Activated CD4-positive, alpha-beta T cell treated with anti-CD3 and anti-CD28 coated beads, Interleukin-2, amount 10 ng/mL, durations not matched to agents 7 days and 5 days (primary cell): ENCODE measurements at regions not wholly inside any gene's neighbourhood (a gene's known extent, or its start where the extent isn't known, plus 50 kb on each side); places are given as distances from the start of the nearest gene placed in this dataset.

Experiments
- CTCF ChIA-PET: fragments of 350-600 bp; sonication (Branson Sonifier 250); formaldehyde crosslinking; loops from one replicate; lab custom pipeline; 2021; ENCODE audit warnings: antibody characterized with exemption; lab: Charles Lee
- POLR2A ChIA-PET: fragments of 350-600 bp; sonication (Branson Sonifier 250); formaldehyde crosslinking; loops from one replicate; lab custom pipeline; 2021; ENCODE audit warnings: antibody characterized with exemption; lab: Charles Lee
- DNase-seq: peaks from one replicate; pipeline ENCODE4 v3.0.0-alpha.2; 2020
- H3K27ac Mint-ChIP-seq: one replicate; pipeline ENCODE4 v1.8.0; 2021; ENCODE audit warnings: mild to moderate bottlenecking, moderate library complexity, mixed read lengths
- H3K27me3 Mint-ChIP-seq: one replicate; pipeline ENCODE4 v1.8.0; 2021; ENCODE audit warnings: mixed read lengths
- H3K36me3 Mint-ChIP-seq: one replicate; pipeline ENCODE4 v1.8.0; 2021; ENCODE audit warnings: low read depth, mixed read lengths
- H3K4me1 Mint-ChIP-seq: one replicate; pipeline ENCODE4 v1.8.0; 2021; ENCODE audit warnings: mixed read lengths
- H3K4me3 Mint-ChIP-seq: one replicate; pipeline ENCODE4 v1.8.0; 2021; ENCODE audit warnings: mild to moderate bottlenecking, moderate library complexity, mixed read lengths
- H3K9me3 Mint-ChIP-seq: one replicate; pipeline ENCODE4 v1.8.0; 2021; ENCODE audit warnings: mixed read lengths

DNA sequence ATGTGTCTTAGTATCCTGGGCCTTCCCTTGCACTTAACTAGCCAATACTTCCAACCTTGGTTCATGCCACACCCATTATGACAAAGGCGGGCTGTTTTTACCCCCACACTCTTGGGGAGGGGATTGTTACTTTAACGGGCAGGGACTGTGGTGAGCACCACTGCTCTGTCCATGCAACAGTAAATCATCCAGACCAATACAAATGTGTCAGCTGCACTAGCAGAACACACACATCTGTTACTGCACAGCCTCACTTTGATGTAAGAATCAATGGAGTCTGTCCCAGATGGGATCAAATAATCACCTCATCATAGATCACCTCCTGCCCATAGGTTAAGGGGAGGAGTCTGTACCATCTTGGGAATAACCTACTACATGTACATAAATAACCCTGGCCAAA, 58.1 kb downstream of the NPAP1 start:
- H3K4me3 Mint-ChIP-seq, result no peak overlapping the region
- no peak for DNase-seq
- no peak overlapping the region for H3K27ac Mint-ChIP-seq
- no peaks in the 10 kb centered on the region for H3K36me3 Mint-ChIP-seq
- H3K27me3 Mint-ChIP-seq, result no peaks in the 10 kb centered on the region
- POLR2A ChIA-PET, result no interaction called here
- CTCF ChIA-PET, result no interaction called here
- H3K4me1 Mint-ChIP-seq, result no peaks in the 10 kb centered on the region
- H3K9me3 Mint-ChIP-seq, result peaks cover 14% of the 10 kb centered on the region

DNA sequence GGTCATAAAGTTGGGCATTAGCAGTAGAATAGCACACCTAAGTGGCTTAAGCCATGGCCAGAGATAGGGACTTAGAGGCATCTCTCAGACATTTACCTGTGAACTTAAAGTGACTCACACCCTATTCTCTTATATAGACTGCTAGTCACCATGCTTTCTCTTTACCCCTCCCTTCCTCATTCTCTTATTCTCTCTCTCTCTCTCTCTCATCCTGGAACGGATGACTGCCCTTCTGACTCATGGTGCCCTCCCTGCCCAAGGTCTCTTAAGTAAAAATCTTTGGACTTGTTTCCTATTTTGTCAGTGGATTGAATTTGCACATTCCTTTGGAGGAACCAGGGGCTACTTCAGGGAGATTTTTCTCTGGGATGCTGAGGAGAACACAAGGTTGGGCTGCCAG, 58.8 kb downstream of the NPAP1 start:
- POLR2A ChIA-PET, result no interaction called here

DNA sequence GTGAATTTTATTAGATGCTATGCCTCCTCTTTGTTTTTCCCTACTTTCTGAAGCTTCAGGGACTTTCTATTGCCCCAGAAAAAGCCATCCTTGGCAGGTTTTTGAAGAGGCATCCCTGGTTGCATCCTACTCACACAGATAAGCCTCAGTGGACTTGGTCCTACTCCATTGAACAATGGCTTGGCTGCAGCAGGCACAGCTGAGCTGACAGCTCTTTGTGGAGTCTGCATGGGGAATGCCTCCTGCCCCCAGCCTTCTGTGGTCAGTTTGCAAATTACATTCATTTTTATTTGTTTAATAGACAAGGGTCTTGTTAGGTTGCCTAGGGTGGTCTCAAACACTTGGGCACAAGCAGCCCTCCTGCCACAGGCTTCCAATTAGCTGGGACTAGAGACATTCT, 69.7 kb downstream of the NPAP1 start:
- no peak for DNase-seq
- Mint-ChIP-seq H3K36me3 (no peaks in the 10 kb centered on the region), H3K4me1 (no peaks in the 10 kb centered on the region), H3K27ac (no peak overlapping the region), H3K9me3 (peaks cover 23% of the 10 kb centered on the region), H3K27me3 (no peaks in the 10 kb centered on the region), H3K4me3 (no peak overlapping the region)
- ChIA-PET CTCF (no interaction called here), POLR2A (no interaction called here)

More for the DNA sequence above, 58.8 kb downstream of the NPAP1 start:
- no peaks in the 10 kb centered on the region for H3K27me3 Mint-ChIP-seq
- H3K4me3 Mint-ChIP-seq, result no peak overlapping the region
- no peak overlapping the region for H3K27ac Mint-ChIP-seq
- peaks cover 14% of the 10 kb centered on the region for H3K9me3 Mint-ChIP-seq
- CTCF ChIA-PET, result no interaction called here
- no peaks in the 10 kb centered on the region for H3K4me1 Mint-ChIP-seq
- no peak for DNase-seq
- no peaks in the 10 kb centered on the region for H3K36me3 Mint-ChIP-seq

DNA sequence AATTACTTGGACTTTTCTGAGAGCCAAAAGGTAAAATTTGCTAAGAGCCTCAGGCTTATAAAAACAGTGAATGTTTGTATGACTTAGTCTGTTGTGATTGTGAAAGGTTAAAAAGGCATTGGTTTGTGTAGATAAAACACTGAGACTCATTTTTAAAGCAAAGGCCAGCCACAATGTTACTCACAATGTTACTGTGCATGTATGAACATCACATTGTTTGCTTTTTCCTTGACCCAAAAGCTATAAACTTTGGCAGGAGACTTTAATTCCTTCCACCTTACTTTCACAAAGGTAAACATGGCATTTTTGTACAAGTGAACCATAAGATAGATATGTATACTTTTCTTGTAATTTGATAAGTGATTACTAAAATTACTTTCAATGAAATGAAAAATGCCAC, 70.5 kb downstream of the NPAP1 start:
- ChIA-PET POLR2A (no interaction called here), CTCF (no interaction called here)
- Mint-ChIP-seq H3K27me3 (no peaks in the 10 kb centered on the region), H3K27ac (no peak overlapping the region), H3K4me1 (no peaks in the 10 kb centered on the region), H3K36me3 (no peaks in the 10 kb centered on the region), H3K4me3 (no peak overlapping the region), H3K9me3 (peaks cover 21% of the 10 kb centered on the region)
- no peak for DNase-seq

DNA sequence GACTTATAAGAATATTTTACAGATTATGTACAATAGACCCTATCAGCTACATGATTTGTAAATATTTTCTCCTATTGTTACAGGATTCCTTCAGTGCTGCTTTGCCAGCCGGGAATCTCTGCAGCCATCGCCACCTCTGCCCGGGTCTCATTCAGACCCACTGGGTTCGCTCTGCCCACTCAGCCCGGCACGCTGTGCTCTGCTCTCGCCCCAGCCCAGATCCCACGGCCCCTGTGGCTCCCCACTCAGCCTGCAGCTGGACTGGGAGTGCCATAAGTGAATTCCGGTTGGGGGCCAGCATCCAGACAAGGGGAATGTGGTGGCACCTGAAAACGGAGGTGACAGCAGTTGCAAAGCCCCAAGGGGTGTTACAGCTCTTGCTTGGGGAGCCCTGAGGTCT, 71.8 kb downstream of the NPAP1 start:
- Mint-ChIP-seq H3K27ac (no peak overlapping the region), H3K27me3 (no peaks in the 10 kb centered on the region), H3K36me3 (no peaks in the 10 kb centered on the region), H3K4me3 (no peak overlapping the region), H3K4me1 (no peaks in the 10 kb centered on the region), H3K9me3 (peaks cover 9% of the 10 kb centered on the region)
- DNase-seq, result no peak
- CTCF ChIA-PET, result no interaction called here
- POLR2A ChIA-PET, result no interaction called here

DNA sequence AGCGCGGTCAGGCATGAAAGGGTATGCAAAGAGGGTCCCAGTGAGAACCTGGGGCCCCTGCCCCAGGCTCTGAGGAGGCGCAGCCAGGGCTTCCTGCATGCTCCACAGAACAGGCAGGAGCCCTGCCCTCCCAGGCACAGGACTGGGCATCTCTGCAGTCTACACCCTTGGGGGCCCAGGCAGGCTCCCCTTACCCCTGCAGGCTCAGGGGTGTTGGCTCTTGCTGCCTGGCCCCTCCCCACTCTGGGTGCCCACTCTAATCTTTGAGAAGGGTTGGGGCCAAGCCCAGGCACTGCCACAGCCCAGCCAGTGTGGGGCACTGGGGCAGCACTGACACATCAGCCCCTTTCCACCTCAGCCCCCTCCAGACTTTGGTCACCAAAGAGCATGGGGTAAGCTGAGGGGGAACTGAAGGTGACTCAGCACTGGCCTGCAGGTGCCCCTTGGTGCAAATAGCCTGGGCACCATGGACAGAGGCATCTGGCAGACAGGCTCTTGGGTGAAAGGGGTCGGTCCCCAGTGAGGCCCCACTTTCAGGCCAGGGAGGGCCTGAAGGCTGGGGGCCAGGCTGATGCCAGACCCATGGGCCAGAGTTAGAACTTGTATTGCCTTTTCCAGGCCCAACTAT, 73.4 kb downstream of the NPAP1 start:
- Mint-ChIP-seq H3K4me1 (no peaks in the 10 kb centered on the region), H3K27ac (no peak overlapping the region), H3K9me3 (peaks cover 9% of the 10 kb centered on the region), H3K4me3 (no peak overlapping the region), H3K36me3 (no peaks in the 10 kb centered on the region), H3K27me3 (no peaks in the 10 kb centered on the region)
- DNase-seq, result no peak
- ChIA-PET POLR2A (no interaction called here), CTCF (no interaction called here)

DNA sequence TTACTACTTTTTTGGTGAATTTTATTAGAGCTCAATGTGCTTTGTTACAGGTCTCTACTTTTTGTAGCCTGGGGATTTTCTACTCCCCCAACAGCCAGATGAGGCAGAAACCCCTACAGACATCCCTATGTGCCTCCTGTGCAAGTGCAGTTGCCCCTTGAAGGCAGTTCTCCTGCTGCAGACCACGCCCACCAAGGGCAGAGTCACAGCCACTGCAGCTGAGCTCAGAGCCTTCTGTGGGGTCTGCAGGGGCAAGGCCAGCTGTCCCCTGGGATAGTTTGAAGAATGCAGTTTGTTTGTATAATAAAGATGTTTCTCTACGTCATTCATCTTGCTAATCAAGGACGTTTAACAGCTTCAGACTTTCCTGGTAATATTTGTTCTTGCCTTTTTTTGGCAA, 76.8 kb downstream of the NPAP1 start:
- H3K4me1 Mint-ChIP-seq, result no peaks in the 10 kb centered on the region
- H3K27me3 Mint-ChIP-seq, result no peaks in the 10 kb centered on the region
- CTCF ChIA-PET, result no interaction called here
- H3K9me3 Mint-ChIP-seq, result peaks cover 12% of the 10 kb centered on the region
- no peak overlapping the region for H3K4me3 Mint-ChIP-seq
- POLR2A ChIA-PET, result no interaction called here
- no peaks in the 10 kb centered on the region for H3K36me3 Mint-ChIP-seq
- no peak for DNase-seq
- H3K27ac Mint-ChIP-seq, result no peak overlapping the region

DNA sequence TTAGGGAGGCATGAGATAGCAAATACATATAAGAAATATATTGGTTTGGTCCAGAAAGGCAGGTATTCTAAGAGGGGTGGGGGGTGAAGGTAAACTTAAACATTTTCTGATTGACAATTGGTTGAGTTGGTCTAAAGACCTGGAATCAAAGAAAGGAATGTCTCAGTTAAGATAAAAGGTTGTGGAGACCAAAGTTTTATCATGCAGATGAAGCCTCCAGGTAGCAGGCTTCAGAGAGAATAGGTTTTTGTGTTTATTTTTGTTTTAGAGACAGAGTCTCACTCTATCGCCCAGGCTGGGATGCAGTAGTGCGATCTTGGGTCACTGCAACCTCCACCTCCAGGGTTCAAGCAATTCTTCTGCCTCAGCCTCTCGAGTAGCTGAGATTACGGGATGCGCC, 80.5 kb downstream of the NPAP1 start:
- H3K27ac Mint-ChIP-seq, result no peak overlapping the region
- POLR2A ChIA-PET, result no interaction called here

DNA sequence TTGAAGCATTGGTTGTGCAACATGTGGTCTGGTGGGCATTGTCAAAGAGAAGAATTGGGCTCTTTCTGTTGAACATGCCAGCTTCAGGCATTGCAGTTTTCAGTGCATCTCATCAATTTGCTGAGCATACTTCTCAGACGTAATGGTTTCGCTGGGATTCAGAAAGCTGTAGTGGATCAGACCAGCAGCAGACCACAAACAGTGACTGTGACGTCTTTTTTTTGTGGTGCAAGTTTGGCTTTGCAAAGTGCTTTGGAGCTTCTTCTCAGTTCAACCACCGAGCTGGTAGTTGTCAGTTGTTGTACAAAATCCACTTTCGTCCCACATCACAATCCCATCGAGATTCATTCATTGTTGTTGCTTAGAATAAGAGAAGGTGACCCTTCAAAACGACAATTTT, 84.5 kb downstream of the NPAP1 start:
- no peak overlapping the region for H3K4me3 Mint-ChIP-seq
- ChIA-PET POLR2A (no interaction called here), CTCF (no interaction called here)
- H3K4me1 Mint-ChIP-seq, result no peaks in the 10 kb centered on the region
- no peaks in the 10 kb centered on the region for H3K27me3 Mint-ChIP-seq
- H3K27ac Mint-ChIP-seq, result no peak overlapping the region
- peaks cover 14% of the 10 kb centered on the region for H3K9me3 Mint-ChIP-seq
- H3K36me3 Mint-ChIP-seq, result no peaks in the 10 kb centered on the region
- DNase-seq, result no peak

More for the DNA sequence above, 80.5 kb downstream of the NPAP1 start:
- Mint-ChIP-seq H3K4me1 (no peaks in the 10 kb centered on the region), H3K4me3 (no peak overlapping the region), H3K36me3 (no peaks in the 10 kb centered on the region), H3K9me3 (peaks cover 8% of the 10 kb centered on the region), H3K27me3 (no peaks in the 10 kb centered on the region)
- no peak for DNase-seq
- CTCF ChIA-PET, result no interaction called here

DNA sequence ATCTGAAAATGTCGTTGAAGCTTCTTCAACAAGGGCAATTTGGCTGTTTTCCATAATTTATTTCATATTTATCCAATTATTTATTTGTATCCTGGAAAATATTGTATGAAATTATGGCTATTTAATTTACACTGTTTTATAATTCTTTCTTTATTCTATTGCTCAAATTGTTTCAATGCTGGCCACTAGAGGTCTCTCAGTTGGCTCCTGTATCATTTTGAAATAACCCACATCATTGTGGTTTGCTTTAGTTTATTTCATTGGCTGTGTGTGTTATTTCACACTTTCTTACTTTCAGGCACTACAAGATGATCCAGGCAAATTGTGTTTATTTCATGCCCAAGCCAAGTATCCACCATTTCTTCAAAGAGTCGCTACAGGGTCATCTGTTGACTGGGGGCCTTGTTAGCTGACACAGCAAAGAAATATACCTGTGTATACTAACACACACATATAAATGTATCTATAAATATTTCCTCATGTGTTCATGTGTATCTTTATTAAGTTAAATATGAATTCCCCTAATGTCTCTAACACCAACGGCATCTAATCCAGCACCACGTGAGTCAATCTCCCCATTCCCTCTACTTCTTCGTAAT, 86.2 kb downstream of the NPAP1 start:
- DNase-seq, result no peak
- H3K36me3 Mint-ChIP-seq, result no peaks in the 10 kb centered on the region
- no peak overlapping the region for H3K27ac Mint-ChIP-seq
- H3K4me3 Mint-ChIP-seq, result no peak overlapping the region
- H3K9me3 Mint-ChIP-seq, result peaks cover 9% of the 10 kb centered on the region
- no peaks in the 10 kb centered on the region for H3K27me3 Mint-ChIP-seq
- ChIA-PET POLR2A (no interaction called here), CTCF (no interaction called here)
- no peaks in the 10 kb centered on the region for H3K4me1 Mint-ChIP-seq

DNA sequence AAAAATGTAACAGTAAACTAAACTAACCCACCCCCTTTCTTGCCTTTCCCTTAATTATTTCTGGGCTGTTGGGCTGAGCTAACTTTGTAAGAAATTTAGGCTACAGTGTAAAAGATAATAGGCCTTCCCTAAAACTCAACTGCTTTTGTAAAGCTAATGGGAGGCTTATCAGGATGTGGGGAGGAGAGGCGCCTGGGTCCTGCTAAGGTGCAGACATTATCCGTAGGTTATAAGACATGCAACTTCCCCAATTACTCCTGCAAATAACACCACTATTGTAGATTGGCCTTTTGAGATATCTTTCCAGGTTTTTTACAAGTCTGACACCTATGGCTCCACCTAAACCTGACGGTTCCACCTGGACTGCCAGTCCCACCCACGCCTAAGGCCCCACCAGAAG, 88.3 kb downstream of the NPAP1 start:
- no peak overlapping the region for H3K27ac Mint-ChIP-seq
- no peaks in the 10 kb centered on the region for H3K36me3 Mint-ChIP-seq
- peaks cover 6% of the 10 kb centered on the region for H3K9me3 Mint-ChIP-seq
- POLR2A ChIA-PET, result no interaction called here
- CTCF ChIA-PET, result no interaction called here
- H3K4me3 Mint-ChIP-seq, result no peak overlapping the region
- no peaks in the 10 kb centered on the region for H3K27me3 Mint-ChIP-seq
- no peak for DNase-seq
- H3K4me1 Mint-ChIP-seq, result no peaks in the 10 kb centered on the region

DNA sequence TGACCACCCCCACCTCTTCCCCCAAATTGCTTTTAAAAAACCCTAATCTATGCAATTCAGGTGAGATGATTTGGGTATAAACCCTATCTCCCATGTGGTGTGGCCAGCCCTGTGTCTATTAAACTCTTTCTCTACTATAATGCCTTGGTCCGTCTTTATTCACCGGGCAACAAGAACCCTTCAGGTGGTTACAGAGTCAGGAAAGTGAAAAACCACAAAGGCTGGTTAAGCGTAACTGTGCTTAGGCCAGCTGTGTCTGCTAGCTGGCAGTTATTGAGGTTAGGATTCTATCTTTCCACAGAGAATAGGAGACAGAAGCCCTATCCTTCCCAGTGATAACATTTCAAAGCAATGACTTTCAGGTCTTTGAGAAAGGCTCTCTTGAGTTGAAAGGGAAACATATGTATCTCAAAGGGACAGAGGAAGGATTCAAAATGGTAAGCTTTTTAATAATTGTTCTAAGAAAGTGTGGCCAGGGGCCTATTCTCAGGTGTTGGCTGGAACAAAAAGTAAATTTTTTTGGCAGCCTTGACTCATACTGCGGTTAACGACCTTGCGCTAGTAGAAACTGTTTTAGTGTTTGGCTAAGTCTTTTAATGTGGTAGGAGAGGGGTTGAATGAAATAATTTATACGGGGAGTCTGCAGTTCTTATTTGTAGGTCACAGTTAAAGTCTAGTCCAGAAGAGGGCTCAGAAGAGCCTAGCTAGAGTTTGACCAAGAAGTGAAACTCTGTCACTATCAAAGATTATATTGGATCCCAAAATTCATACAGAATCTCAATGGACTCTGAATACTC, 89.0 kb downstream of the NPAP1 start:
- Mint-ChIP-seq H3K27me3 (no peaks in the 10 kb centered on the region), H3K36me3 (no peaks in the 10 kb centered on the region), H3K4me1 (no peaks in the 10 kb centered on the region), H3K4me3 (no peak overlapping the region), H3K9me3 (peaks cover 6% of the 10 kb centered on the region), H3K27ac (no peak overlapping the region)
- POLR2A ChIA-PET, result no interaction called here
- CTCF ChIA-PET, result no interaction called here
- DNase-seq, result no peak

DNA sequence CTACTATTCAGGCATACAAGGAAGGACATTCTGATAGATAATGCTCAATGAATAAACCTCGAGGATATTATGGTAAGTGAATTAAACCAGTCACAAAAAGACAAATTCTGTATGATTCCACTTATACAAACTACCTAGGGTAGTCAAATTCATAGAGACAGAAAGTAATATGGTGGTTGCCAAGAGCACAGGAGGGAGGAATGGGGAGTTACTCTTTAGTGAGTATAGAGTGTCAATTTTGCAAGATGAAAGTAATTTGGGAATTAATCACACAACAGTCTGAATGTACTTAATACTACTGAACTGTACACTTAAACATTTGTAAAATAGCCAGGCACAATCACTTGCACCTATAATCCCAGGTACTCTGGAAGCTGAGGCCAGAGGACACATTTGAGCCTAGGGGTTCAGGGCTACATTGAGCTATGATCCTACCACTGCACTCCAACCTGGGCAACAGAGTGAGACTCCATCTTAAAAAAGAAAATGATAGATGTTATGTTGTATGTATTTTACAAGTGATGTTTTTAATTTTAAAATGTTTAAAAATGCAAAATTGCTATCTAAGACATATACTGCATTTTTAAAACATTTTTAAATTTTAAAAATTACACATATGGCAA, 91.0 kb downstream of the NPAP1 start:
- POLR2A ChIA-PET, result no interaction called here
- H3K27me3 Mint-ChIP-seq, result no peaks in the 10 kb centered on the region

More for the DNA sequence above, 91.0 kb downstream of the NPAP1 start:
- Mint-ChIP-seq H3K9me3 (peaks cover 6% of the 10 kb centered on the region), H3K4me1 (no peaks in the 10 kb centered on the region), H3K36me3 (no peaks in the 10 kb centered on the region), H3K27ac (no peak overlapping the region), H3K4me3 (no peak overlapping the region)
- CTCF ChIA-PET, result no interaction called here
- DNase-seq, result no peak
